ENCODE measurements at regions not wholly inside any gene's neighbourhood (a gene's known extent, or its start where the extent isn't known, plus 50 kb on each side); places are given as distances from the start of the nearest gene placed in this dataset.

DNA sequence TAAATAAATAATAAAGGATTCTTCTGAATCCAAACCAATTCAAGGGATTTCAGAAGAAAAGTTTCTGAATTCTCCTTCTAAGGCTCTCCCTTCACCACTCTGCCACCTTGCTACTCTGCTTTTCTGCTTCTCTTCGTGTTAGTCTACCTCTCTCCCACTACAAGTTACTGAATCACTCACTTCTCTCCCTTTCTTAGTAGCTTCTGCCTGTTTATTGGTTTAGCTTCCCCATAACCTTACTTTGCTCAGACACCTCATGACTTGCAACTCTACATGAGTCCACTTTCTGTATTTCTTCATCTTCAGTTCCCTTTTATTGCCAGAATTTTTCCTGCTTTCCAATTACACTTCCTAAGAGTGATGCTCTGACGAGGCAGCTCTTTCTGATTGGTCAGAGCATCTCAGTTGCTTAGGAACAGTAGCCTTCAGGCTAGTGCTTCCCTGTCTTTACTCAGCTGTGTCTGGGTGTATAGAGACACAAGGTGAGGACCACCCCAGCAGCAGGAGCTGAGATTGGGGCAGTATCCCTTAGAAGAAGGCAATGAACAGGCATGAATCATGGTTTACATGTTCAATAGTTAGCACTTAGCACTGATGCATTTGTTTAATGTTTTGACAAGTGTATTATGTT lies 144.6 kb downstream of the SLC30A10 start:
- no peak for DNase-seq (ENCODE audit: low read depth, low spot score)
- in situ Hi-C loops (cut with HindIII; ENCODE audit: low pct_unique_long_range_greater_than_20kb, low sequenced_read_pairs), result no loop called here

DNA sequence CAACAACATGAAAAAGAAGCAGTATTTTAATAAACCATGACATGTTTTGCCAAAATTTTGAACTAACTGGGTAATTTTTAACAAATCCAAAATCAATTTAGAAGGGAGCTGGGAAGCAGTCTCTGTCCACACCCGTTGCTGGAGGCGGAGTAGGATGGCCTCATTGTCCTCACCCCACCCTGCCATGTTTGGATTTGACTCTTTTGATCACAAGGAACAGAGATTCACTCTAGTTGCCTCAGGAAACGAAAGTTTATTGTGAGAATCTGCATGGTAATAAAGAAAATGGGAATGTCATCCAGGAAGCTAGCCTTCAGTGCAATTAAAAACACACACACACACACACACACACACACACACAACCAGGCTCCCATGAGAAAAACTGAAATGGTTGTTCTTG lies 145.4 kb downstream of the SLC30A10 start:
- in situ Hi-C loops (cut with HindIII; ENCODE audit: low pct_unique_long_range_greater_than_20kb, low sequenced_read_pairs), result no loop called here
- no peak for DNase-seq (ENCODE audit: low read depth, low spot score)

DNA sequence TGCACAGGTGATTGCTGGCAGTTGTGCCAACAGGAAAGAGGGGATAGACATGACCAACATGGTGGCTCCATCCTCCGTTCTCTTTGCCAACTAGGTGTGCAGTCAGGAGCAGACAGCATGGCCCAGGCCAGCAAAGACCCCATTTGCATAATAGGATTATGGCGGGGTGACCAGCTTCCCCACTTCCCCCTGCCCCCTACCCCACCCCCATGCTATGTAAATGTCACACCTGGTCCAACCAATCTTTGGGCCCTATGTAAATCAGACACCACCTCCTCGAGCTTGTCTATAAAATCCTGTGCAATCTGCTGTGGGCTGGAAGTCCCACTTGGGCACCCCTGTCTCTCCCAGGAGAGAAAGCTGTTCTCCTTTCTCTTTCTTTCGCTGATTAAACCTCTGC lies 146.0 kb downstream of the SLC30A10 start:
- DNase-seq (ENCODE audit: low read depth, low spot score), result no peak
- in situ Hi-C loops (cut with HindIII; ENCODE audit: low pct_unique_long_range_greater_than_20kb, low sequenced_read_pairs), result no loop called here

DNA sequence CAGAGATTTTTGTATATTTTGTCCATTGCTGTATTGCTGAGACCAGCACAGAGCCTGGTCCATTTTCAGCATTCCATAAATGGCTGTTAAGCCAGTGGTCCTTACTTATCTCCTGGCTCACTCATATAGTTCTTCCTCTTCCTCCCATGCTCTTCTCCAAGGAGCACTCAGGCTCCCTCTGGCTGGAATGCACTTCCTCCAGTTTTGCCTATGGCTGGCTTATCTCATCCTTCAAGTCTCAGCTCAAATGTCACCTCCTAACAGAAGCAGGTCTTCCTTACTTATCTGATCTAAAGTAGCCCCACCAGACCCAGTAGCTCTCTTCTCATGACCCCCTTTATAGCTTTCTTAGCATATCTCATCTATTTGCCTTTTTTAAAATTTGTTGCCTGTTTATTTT lies 146.9 kb downstream of the SLC30A10 start:
- in situ Hi-C loops (cut with HindIII; ENCODE audit: low pct_unique_long_range_greater_than_20kb, low sequenced_read_pairs), result no loop called here
- no peak for DNase-seq (ENCODE audit: low read depth, low spot score)

DNA sequence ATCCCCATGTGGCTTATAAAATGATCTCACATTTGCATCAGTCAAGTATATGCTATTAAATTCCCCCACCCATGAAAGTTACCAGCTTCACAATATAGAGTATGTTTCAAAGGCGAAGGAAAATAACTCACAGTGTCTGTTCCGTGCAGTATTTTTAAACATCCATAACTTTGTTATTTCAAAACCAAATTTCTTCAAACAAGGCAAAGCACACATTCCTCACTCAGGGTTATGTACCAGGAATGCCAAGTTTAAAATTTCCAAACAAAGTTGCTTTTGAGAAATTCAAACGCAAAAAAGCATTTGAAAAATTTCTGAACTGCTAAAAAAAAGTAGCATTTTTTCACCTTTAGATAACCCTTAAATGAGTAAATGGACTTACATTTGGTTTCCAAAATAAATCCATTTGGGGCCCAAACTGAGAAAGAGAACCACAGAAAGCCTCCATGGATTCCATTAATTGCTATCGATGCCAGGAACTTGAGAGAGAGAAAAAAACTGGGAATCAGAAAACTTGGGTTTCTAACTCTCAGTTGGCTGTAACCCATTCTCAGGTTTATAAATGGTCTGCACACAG lies 149.5 kb downstream of the SLC30A10 start:
- in situ Hi-C loops (cut with HindIII; ENCODE audit: low pct_unique_long_range_greater_than_20kb, low sequenced_read_pairs), result no loop called here
- DNase-seq (ENCODE audit: low read depth, low spot score), result no peak

DNA sequence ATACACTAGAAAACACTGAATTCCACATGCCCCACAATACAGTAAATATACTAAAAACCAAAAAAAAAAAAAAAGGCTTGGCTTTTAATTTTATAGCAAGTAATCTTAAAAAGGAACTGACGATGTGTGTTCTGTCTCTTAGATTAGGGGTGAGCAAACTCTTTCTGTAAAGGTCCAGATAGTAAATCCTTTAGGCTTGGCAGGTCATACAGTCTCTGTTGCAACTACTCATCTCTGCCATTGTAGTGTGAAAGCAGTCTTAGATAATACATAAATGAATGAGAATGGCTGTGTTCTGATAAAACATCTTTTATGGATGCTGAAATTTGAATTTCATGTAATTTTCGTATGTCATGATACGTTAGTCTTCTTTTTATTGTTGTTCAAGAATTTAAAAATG lies 150.2 kb downstream of the SLC30A10 start:
- no peak for DNase-seq (ENCODE audit: low read depth, low spot score)
- in situ Hi-C loops (cut with HindIII; ENCODE audit: low pct_unique_long_range_greater_than_20kb, low sequenced_read_pairs), result no loop called here

DNA sequence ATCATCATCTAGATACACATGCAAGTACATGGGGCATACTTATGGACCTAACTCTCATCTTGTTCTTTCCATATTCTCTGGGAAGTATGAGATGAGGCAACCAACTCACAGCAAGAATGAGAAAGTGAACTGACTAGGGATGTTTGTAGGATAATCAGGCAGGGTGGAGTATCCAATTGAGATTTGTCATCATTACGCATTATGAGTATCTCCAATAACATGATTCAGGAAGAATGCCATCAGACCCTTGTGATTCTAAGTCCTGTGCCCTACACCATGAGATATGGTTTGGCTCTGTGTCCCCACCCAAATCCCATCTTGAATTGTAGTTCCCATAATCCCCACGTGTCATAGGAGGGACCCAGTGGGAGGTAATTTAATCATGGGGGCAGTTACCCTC lies 154.0 kb downstream of the SLC30A10 start:
- no peak for DNase-seq (ENCODE audit: low read depth, low spot score)
- in situ Hi-C loops (cut with HindIII; ENCODE audit: low pct_unique_long_range_greater_than_20kb, low sequenced_read_pairs), result no loop called here

DNA sequence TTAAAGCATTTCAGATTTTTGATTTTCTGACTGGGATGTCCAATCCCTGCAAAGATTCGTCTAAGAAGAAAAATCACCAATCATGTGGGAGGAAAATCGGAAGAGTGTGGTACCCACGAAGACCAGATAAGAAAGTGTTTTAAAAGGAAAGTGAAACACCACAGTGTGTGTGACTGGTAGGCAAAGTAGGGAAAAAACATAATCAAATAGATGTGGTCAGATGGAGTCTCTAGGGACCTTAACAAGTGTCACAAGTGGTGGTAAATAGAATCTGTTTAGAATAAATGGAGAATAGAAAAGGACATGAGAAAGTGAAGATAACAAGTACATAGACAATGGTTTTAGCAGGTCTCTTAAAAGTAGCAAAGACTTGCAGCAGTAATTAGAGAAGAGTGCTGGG lies 154.6 kb downstream of the SLC30A10 start:
- DNase-seq (ENCODE audit: low read depth, low spot score), result no peak
- in situ Hi-C loops (cut with HindIII; ENCODE audit: low pct_unique_long_range_greater_than_20kb, low sequenced_read_pairs), result no loop called here

DNA sequence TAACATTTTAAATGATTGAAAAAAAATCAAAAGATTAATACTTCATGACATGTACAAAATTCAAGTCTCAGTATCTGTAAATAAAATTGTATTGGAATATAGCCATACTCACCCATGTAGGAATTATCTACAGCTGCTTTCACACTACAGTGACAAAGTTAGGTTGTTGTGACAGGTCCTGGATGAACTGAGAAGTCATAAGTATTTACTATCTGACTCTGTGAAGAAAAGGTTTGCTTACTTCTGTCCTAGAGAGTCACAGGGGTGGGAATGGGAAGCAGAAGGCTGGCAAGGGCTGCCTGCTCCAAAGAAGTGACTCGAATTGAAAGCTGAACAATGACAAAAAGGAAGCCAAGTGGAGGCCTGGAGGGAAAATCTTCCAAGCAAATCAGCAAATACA lies 155.2 kb downstream of the SLC30A10 start:
- in situ Hi-C loops (cut with HindIII; ENCODE audit: low pct_unique_long_range_greater_than_20kb, low sequenced_read_pairs), result no loop called here
- no peak for DNase-seq (ENCODE audit: low read depth, low spot score)

DNA sequence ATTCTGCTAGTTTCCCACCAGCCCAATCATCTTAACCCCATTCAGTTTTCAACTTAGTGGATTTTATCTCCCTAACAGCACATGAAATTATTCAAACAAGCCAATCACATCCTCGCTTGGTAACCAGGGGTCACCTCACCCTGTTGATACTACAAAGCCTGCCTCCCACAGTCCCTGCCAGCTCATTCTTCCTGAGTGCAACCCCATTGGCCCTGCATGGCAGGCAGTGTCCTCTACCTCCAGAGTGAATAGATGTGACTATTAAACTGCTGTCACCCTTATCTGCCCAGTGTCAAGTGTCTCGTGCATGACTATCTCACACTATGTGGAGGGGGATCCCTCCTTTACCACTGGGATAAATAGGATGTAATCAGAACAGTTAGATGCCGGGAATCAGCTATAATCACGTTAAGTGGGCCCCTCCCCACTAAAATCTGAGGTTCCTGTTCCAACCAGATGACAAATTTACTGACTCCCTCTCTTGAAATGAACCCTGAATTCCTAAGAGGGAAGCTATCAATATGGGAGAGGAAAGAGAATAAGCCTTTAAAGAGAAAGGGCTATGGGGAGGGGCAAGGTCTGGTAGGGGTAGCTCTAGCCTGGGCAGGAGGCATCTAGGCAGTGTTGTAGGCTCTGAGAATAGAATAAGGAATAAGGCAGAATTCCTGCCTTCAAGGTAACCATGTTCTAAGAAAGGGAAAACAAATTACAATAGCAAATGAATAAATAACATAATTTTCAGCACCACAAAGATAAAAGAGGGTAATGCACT lies 155.9 kb downstream of the SLC30A10 start:
- no peak for DNase-seq (ENCODE audit: low read depth, low spot score)
- in situ Hi-C loops (cut with HindIII; ENCODE audit: low pct_unique_long_range_greater_than_20kb, low sequenced_read_pairs), result no loop called here

DNA sequence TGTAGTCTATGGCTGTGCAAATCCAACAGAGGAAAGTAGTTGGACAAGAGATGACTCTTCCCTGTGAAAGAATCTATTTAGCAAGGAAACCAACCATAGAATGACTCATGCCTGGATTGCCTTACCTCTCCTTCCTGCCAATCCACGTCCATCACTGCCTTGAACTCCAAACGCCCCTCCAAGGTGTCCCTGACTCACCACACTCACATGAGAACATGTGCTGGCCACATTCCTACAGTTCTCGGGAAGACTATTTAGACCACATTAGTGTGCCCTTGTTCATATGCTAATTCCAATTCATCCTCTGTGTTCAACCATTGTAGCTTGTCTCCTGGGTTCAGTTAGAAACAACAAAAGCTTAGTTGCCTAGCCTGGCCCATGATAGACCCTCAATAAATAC lies 157.3 kb downstream of the SLC30A10 start:
- peak; percentile 99 for DNase-seq (ENCODE audit: low read depth, low spot score)
- in situ Hi-C loops (cut with HindIII; ENCODE audit: low pct_unique_long_range_greater_than_20kb, low sequenced_read_pairs), result no loop called here

DNA sequence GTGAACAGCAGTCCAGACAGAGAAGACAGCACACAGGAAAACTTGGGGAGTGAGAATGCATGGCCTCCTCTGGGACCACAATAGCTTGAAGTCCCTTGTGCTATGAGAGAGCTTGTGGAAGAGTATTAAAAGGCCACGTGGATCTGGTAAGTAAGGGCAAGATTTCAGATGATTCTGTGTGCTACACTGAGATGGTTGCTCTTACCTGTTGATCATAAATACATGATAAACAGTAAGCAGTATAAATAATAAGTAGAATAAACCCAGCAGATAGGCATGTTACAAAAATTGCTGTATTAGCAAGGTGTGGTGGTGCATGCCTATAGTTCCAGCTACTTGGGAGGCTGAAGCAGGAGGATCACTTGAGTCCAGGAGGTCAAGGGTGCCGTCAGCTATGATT lies 150.4 kb upstream of the ZC3H11B start:
- in situ Hi-C loops (cut with HindIII; ENCODE audit: low pct_unique_long_range_greater_than_20kb, low sequenced_read_pairs), result no loop called here
- DNase-seq (ENCODE audit: low read depth, low spot score), result no peak

DNA sequence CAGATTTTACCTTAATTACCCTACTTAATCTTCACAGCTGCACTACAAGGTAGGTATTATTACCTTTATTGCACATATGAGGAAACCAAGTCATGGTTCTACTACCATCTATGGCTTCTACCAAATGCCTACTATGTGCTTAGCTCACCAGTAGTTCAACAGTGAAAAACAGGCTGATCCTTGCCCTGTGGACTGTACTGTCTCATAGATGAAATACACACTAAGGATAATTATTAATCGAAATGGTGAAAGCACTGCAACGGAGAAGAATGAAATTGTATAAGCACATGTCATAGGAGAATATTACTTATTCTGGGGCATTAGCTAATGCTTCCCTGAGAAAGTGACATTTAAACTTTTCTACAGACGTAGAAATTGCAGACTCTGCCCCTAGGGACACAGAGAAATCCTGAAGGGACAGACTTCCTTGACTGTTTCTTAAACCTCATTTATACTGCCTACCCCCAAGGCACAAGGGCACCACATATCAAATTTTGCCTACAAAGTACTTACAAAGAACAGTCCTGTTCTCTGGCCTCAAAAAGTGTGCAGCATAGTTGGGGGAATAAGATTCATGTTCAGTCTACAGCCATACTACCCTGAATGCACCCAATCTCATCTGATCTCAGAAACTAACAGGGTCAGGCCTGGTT lies 148.4 kb upstream of the ZC3H11B start:
- in situ Hi-C loops (cut with HindIII; ENCODE audit: low pct_unique_long_range_greater_than_20kb, low sequenced_read_pairs), result no loop called here
- peak; percentile 96 for DNase-seq (ENCODE audit: low read depth, low spot score)

DNA sequence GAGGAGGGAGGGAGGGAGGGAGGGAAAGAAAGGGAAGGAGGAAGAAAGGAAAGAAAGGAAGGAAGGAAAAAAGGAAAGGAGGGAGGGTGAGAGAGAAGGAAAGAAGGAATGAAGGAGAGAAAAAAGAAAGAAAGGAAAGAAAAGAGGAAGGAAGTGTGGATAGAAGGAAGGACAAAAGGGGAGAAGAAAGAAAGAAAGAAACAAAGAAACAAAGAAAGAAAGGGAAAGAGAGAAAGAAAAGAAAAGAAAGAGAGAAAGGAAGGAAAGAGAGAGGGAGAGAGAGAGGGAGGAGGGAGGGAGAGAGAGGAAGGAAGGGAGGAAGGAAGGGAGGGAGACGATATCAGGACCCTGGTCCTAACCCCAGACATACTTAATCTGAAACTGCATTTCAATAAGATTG lies 146.2 kb upstream of the ZC3H11B start:
- no peak for DNase-seq (ENCODE audit: low read depth, low spot score)

DNA sequence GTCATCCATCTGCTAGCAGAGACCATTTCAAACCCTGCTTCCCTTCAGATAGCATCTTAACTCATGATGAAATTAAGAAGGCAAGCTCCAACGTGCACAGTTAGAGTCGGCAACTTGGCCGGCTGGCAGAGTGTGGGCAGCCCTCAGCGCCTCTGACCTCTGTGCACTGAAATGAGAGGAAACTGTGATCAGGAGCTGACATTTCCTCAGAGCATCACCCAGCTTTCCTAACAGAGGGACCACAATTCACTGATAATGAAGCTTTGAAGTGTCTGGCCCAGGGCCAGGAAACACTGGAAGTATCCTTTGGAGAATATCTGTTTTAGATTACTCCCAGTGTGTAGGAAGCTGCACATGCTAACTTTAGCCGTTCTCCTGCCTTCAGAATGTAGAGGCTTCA lies 145.0 kb upstream of the ZC3H11B start:
- in situ Hi-C loops (cut with HindIII; ENCODE audit: low pct_unique_long_range_greater_than_20kb, low sequenced_read_pairs), result no loop called here
- no peak for DNase-seq (ENCODE audit: low read depth, low spot score)

More for the DNA sequence above, 146.2 kb upstream of the ZC3H11B start:
- in situ Hi-C loops (cut with HindIII; ENCODE audit: low pct_unique_long_range_greater_than_20kb, low sequenced_read_pairs), result no loop called here

DNA sequence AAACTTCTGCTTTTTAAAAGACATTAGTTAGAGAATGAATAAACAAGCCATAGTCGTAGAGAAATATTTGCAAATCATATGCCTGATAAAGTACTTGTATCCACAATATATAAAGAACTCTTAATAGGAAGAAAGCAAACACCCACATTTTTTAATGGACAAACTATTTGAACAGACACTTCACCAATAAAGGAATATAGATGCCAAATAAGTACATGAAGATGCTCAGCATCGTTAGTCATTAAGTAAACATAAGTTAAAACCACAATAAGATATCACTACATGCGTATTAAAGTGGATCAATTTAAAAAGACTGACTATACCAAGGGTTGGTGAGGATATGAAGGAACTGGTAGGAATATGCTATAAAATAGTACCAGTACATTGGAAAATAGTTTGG lies 142.3 kb upstream of the ZC3H11B start:
- in situ Hi-C loops (cut with HindIII; ENCODE audit: low pct_unique_long_range_greater_than_20kb, low sequenced_read_pairs), result no loop called here
- DNase-seq (ENCODE audit: low read depth, low spot score), result no peak

DNA sequence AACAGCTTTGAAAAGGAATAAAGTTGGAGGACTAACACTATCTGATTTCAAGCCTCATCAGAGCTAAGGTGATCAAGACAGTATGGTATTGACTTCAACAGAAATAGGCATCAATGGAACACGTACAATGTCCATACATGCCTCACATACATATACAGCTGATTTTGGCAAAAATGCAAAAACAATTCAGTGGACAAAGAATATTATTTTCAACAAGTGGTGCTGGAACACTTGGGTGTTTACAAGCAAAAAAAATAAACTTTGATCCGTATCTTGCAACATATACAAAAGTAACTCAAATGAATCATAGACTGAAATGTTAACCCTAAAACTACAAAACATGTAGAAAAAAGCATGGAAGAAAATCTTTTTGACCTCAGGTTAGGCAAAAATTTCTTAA lies 141.9 kb upstream of the ZC3H11B start:
- in situ Hi-C loops (cut with HindIII; ENCODE audit: low pct_unique_long_range_greater_than_20kb, low sequenced_read_pairs), result no loop called here
- no peak for DNase-seq (ENCODE audit: low read depth, low spot score)

DNA sequence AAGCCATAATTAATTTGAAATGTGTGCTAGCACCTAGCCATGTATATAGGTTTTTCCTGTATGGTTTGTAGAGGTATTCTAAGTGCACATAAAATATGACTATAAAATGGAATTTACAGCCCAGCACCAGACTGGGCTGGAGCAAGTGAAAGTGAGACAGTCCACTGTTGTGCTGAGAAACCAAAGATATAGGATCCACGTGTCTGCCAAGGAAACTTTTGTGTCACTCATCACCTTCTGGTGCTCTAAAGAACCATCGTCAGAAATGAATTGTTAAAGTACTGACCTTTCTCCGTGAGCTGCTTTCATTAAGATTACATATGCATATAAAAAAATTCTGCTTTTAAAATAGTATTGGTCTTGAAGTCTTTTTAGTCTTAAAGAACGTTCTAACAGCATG lies 141.0 kb upstream of the ZC3H11B start:
- in situ Hi-C loops (cut with HindIII; ENCODE audit: low pct_unique_long_range_greater_than_20kb, low sequenced_read_pairs), result no loop called here
- DNase-seq (ENCODE audit: low read depth, low spot score), result no peak

DNA sequence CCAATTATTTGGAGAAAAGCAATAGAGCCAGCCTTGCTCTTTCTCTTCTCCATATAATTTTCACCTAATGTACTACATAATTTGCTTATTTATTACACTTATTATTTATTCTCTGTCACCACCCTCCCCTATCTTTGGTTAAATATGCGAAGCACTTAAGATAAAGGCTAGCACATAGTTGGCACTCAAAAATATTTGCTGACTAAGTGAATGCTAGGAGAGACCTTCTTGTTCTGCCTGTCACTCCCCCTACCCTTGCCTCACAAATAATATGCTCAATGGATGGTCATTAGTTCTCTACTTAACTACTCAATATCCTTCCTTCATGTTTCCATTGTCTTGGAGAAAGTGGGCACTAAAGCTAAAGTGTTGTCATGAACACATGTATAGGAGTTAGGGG lies 139.7 kb upstream of the ZC3H11B start:
- in situ Hi-C loops (cut with HindIII; ENCODE audit: low pct_unique_long_range_greater_than_20kb, low sequenced_read_pairs), result no loop called here
- DNase-seq (ENCODE audit: low read depth, low spot score), result no peak

Data from SK-MEL-5 (cell line).